ENCODE measurements at regions not wholly inside any gene's neighbourhood (a gene's known extent, or its start where the extent isn't known, plus 50 kb on each side); places are given as distances from the start of the nearest gene placed in this dataset.
"Not testable (repeated sequence)": the region's sequence is repeated elsewhere in the genome, so short reads cannot be mapped to it uniquely, and the experiment has no call there.

DNA sequence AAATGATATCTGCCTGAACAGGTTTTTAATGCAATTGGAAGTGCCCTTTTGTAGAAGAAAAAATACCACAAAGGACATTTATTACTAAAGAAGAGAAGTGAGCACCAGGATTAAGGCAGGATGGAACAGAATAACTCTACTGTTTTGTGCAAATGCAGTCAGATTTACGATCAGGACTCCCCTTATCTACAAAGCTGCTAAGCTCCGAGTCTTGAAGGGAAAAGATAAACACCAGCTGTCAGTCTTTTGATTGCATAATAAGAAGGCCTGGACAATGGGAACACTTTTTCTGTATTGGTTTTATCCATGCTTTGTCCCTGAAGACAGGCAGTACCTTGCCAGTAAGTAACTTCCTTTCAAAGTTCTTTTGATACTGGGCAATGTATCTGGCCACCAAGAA, 797.9 kb upstream of the SLC35B3 start:
- no peak for DNase-seq

- peak; percentile 73 for DNase-seq
These were observed 790.1 kb upstream of the SLC35B3 start for GRCh38 chr6:9225441-9225871.

- DNase-seq: no peak
These were observed 789.2 kb upstream of the SLC35B3 start for GRCh38 chr6:9224539-9224938.

DNA sequence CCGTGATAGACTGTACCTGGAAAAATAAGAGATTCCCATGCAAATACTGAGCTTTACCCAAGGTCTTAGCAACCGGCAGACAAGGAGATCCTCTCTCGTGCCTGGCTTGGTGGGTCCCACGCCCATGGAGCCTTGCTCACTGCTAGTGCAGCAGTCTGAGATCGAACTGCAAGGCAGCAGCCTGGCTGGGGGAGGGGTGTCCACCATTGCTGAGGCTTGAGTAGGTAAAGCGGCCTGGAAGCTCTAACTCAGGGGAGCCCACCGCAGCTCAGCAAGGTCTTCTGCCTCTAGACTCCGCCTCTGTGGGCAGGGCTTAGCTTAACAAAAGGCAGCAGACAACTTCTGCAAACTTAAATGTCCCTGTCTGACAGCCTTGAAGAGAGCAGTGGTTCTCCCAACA, 778.4 kb upstream of the SLC35B3 start:
- DNase-seq: not testable (repeated sequence)

DNA sequence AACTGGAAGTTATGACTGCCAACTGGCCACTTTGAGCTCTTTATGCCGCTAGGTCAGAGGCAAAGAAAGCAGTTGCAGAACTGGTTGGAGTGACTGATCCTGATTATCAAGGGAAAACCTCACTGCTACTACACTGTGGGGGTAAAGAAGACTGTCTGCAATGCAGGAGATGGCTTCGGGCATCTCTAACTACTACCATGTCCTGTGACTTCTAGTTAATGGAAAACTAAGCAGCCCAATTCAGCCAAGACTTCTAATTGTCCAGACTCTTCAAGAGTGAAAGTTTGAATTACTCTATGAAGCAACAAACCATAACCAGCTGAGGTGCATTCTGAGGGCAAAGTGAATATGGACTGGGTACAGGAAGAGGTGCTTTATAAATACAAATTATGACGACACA, 773.6 kb upstream of the SLC35B3 start:
- no peak for DNase-seq

- peak; percentile 21 for DNase-seq
These were observed 770.3 kb upstream of the SLC35B3 start for GRCh38 chr6:9205645-9206044.

- peak; percentile 72 for DNase-seq
These were observed 768.8 kb upstream of the SLC35B3 start for GRCh38 chr6:9204171-9204570.

DNA sequence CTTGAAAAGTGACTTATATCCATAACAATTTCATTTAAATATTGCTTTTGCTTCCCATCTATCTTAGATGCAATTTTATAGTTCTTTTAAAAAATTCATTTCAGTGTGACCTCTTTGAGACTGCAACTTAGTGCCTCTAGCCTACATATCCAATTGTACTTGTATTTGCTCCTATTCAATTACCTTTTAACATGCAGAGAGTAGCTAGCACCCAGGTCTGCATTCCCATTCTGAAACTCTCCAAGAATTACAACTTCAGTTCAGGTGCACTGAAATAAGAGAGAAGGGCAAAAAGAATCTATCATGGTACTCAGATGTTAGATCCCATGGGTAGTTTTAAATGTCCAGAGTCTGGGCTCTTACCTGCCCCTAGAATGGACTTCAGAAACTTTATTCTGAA, 765.4 kb upstream of the SLC35B3 start:
- no peak for DNase-seq

DNA sequence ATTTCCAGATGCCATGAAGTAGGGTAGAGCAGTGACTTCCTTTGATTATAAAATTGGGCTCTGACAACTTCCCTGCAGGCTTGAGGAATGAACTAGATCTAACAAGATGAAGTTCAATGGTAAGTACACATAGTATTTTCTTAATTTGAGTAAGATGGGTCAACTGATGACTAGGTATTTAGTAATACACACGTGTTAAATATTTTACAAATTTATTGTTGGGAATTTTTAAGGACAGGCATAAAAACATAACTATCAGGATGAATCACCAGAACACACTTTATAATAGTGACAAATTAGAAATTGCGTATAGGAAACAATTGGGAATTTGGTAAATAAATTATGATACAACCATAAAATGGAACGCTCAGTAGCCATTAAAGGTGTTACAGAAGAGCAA, 762.4 kb upstream of the SLC35B3 start:
- DNase-seq: no peak

DNA sequence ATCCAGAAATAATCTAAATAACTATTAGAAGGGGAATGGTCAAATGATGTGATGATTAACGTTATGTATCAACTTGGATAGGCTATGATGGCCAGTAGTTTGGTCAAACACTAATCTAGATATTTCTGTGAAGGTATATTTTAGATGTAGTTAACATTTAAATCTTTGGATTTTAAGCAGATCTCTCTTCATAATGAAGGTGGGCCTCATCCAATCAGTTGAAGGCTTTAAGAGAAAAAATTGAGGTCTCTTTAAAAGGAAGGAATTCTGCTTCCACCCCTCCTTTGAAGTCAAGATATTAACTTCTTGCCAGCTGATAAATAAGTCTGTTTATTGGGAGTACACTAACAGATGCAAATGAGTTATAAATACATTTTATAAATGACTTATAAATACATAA, 760.0 kb upstream of the SLC35B3 start:
- DNase-seq: no peak

GRCh38 chr6:9192405-9192909, 757.1 kb upstream of the SLC35B3 start:
- DNase-seq: no peak

DNA sequence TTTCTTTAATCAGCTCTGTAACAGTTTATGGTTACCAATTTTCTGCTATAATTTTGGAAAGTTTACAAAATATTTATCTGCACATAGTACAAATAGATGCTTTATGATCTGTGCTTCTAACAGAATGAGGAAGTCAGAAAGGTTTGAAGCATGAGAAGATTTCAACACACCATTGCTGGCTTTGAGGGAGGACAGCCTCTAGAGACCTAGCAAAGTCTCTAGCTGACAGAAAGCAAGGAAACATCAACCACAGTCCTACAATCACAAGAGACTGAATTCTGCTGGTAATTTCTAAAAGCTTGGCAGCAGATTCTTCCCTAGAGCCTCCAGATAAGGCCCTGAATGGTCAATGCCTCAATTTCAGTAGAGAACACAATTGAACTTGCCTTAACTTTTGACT, 750.8 kb upstream of the SLC35B3 start:
- no peak for DNase-seq

DNA sequence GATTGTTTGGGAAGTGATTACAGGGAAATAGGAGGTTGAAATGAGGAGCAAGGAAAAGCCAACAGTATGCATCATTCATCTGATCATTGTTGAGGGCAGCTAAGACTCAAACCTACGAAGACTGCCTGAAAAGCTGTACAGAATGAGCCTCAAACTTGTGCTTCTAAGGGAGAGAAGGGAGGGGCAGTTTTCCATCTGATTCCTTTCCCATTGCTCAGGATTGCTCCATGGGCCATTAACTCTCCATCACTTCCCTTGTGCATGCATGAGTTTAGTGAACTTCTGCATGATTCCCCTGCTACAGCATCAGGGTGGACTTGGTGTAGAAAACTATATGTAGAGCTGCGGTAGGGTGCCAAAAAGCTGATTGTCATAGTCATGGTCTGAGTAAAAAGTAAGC, 742.7 kb upstream of the SLC35B3 start:
- DNase-seq: no peak

GRCh38 chr6:9173229-9173628, 737.9 kb upstream of the SLC35B3 start:
- DNase-seq: no peak

GRCh38 chr6:9172096-9172495, 736.8 kb upstream of the SLC35B3 start:
- no peak for DNase-seq

GRCh38 chr6:9168669-9169068, 733.3 kb upstream of the SLC35B3 start:
- DNase-seq: no peak

DNA sequence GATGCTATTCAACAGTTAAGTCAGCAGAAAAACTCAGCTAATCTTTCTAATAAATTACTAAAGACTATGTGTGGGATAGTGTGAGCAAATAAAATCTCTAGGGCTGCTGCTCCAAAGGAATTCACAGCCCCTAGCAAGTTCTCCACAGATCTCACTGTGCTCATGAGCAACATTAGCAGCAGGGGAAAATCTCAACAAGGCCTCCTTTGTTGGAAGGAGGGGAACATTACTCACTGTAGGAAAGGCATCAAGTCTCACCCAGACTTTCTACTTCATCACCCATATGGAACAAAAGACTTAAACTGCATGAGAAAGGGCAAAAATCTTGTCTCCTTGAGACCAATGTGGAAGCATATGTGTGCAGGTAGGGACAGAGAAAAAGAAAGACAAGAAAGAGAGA, 726.4 kb upstream of the SLC35B3 start:
- DNase-seq: no peak

DNA sequence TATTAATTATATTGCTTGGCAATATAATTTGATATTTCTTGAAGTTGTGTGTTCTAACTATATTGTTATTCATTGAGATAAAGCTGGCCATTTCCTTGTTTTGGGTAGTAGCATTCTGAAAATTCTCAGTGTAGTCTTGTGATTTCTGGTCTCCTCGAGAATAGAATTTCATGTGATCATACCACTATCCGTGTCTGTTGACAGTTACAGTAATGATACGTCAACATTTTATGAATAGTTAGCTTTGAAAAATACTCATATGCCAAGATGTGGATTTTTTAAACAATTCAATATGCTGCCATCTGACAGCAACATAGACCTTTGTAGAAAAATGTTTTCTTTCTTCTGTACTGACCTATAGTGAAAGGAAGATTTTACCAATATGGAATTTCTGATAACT, 723.7 kb upstream of the SLC35B3 start:
- no peak for DNase-seq

- DNase-seq: no peak
These were observed 720.5 kb upstream of the SLC35B3 start for GRCh38 chr6:9155836-9156235.

- no peak for DNase-seq
These were observed 707.8 kb upstream of the SLC35B3 start for GRCh38 chr6:9143140-9143539.

DNA sequence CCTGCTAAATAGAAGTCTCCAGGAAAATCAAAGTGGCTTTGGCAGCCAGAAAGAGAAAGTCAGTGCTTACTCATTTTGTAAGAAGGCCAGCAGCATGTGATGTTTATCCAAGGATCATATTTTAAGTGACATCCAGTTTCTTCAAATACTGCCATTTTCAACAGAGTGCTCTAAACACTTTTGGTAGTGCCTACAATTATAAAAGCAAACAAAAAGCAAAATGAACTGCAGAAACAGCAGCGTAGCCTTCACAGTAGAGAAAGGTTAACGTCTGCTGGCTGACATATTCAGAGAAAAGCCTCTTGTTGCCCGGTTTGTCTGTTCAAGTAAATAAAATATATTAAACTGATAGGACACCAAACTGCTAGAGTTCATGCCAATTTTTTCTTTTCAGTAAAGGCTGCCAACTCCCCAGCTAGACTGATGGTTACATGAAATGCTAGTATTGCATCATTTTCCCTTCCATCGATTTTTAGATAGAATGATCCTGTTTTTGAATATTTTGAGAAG, 705.7 kb upstream of the SLC35B3 start:
- peak; percentile 33 for DNase-seq

DNA sequence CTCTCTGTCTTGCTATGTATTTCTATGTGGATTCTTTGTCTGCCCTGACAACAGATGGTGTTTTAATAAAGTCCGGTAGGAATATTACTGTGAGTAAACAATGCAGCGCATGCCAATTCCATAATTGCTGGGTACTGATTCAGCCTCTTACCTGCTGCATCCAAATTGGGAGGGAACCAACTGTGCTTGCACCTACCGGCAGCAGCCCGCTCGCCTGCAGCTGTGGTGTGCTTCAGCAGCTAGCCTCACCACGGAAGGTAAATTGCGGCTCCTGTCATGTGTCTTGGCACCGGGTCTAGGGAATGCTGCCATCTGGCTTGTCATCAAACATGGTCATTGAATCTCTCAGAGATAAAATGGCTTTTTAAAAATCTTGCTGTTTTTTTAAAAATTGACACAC, 704.8 kb upstream of the SLC35B3 start:
- DNase-seq: no peak

DNA sequence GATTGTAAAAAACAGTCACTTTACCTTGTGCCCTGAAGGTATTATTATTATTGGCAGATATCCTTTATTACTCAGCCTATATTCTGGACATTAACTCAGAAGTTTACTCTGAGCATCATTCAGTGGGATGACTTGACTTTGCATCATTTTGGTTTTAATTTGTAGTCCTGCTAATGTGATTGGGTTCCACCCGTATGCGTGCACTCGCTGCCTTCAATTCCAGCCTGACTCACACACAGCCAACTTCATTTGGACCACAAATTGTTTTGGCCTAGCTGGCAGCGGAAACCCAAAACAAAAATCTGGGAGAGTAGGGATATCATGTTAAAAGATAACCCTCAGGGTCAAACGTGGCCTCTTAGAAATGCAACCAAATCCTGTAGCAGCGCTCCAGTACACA, 704.4 kb upstream of the SLC35B3 start:
- peak; percentile 74 for DNase-seq

DNA sequence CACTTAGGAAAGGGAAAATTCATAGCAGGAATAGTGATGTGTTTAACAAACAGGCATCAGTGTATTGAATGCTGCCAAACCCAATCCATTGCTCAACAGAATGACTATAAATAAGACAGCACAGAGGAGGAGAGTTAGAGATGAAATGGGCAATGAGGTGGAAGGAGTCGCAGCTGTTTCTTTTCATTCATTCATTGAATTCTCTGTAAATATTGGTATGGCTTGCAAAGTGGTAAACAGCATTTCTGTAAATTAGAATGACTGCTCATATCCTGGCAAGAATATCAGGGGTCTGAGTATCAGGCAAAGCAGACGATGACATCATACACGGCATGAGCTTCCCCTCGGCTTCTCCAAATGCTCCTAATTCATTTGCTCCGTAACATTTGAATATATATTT, 703.6 kb upstream of the SLC35B3 start:
- peak; percentile 36 for DNase-seq

DNA sequence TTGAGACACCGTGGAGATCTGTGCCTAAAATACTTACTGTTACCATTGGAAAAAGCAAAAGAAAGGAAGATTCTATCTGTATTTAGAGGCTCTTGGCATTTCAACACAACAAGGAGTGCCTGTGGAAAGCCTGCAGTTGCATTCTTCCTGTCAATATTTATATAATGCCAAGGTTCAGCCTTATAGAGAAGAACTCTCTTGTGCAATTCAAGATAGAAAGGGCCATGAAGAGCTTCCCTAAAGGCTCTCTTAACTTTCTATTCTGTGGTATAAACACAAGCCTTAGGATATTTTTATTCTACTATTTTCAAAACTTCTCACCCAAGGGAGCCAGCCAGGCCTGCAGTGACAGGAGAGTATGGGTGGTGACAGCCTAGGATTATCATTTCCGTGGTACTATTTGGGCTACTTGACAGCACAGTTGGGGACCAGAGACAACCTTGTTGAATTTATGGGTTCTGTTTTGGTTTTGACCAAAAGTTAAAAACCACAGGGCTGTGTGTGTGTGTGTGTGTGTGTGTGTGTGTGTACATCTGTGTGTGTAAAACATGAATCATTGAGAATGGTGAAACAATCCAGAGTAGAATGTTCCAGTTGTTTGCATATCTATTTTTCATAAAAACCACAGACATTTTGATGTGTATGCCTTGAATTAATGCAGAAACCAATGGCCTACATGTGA, 700.9 kb upstream of the SLC35B3 start:
- DNase-seq: peak; percentile 71
